Astrocyte of the spinal cord (primary cell): ENCODE measurements at regions not wholly inside any gene's neighbourhood (a gene's known extent, or its start where the extent isn't known, plus 50 kb on each side); places are given as distances from the start of the nearest gene placed in this dataset.

Source experiments
- DNase-seq: peaks from one replicate; pipeline ENCODE4 v3.0.0; 2011; ENCODE audit warnings: low read depth, low spot score
- H3K4me3 ChIP-seq: 2 replicates; pipeline ENCODE4 v1.5.1; 2011; ENCODE audit warnings: low read depth, mild to moderate bottlenecking, low read length, moderate library complexity
- in situ Hi-C: cut with HindIII; loops from 2 replicates; pipeline ENCODE4 v1.10.0; 2017; ENCODE audit warnings: low sequenced_read_pairs
- TF ChIP-seq, protein P1 (sequence below): IDR thresholded peaks from 2 replicates; pipeline ENCODE4 v1.5.1; 2012; ENCODE audit warnings: low read depth, mild to moderate bottlenecking, low read length, inconsistent platforms

DNA sequence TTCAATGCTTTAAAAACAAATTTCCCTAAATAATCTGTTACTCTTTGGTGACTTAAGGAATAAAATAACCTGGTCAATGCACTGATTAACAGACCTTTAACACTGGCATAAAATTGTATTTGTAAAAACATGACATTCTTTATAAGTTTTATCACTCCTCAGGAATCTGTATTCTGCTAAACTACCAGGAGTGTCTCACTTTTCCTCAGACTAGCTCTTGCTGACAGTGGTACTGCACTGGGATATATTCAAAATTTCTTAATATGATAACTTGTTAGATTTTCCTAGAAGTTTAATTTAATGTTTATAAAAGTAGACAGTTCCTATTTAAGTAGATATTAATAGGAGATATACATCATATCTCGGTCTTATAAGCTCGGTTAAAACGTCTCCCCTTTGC is 363.4 kb upstream of the ARHGEF26 start:
- in situ Hi-C loops = no loop called here
- DNase-seq = no peak
- no peak overlapping the region for H3K4me3 ChIP-seq
- TF ChIP-seq, protein P1, sequence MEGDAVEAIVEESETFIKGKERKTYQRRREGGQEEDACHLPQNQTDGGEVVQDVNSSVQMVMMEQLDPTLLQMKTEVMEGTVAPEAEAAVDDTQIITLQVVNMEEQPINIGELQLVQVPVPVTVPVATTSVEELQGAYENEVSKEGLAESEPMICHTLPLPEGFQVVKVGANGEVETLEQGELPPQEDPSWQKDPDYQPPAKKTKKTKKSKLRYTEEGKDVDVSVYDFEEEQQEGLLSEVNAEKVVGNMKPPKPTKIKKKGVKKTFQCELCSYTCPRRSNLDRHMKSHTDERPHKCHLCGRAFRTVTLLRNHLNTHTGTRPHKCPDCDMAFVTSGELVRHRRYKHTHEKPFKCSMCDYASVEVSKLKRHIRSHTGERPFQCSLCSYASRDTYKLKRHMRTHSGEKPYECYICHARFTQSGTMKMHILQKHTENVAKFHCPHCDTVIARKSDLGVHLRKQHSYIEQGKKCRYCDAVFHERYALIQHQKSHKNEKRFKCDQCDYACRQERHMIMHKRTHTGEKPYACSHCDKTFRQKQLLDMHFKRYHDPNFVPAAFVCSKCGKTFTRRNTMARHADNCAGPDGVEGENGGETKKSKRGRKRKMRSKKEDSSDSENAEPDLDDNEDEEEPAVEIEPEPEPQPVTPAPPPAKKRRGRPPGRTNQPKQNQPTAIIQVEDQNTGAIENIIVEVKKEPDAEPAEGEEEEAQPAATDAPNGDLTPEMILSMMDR = no peak

DNA sequence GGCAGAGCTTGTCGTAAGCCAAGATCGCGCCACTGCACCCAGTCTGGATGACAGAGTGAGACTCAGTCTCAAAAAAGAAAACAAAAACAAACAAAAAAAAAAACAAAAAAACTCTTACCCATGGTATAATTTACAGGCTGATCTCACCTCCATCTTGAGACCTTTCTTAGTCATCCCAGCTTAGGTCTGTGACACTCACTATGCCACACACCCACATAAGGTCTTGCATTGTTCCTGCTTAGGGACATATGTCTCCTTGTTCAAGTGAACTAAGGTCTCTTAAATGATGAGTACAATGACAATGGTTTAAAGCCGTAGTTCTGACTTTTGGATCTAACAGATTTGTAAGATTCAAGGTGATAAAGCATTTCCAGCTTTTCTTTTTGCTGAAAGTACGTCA is 360.2 kb upstream of the ARHGEF26 start:
- TF ChIP-seq, protein P1 = no peak
- H3K4me3 ChIP-seq = no peak overlapping the region
- in situ Hi-C loops = no loop called here
- DNase-seq = no peak

DNA sequence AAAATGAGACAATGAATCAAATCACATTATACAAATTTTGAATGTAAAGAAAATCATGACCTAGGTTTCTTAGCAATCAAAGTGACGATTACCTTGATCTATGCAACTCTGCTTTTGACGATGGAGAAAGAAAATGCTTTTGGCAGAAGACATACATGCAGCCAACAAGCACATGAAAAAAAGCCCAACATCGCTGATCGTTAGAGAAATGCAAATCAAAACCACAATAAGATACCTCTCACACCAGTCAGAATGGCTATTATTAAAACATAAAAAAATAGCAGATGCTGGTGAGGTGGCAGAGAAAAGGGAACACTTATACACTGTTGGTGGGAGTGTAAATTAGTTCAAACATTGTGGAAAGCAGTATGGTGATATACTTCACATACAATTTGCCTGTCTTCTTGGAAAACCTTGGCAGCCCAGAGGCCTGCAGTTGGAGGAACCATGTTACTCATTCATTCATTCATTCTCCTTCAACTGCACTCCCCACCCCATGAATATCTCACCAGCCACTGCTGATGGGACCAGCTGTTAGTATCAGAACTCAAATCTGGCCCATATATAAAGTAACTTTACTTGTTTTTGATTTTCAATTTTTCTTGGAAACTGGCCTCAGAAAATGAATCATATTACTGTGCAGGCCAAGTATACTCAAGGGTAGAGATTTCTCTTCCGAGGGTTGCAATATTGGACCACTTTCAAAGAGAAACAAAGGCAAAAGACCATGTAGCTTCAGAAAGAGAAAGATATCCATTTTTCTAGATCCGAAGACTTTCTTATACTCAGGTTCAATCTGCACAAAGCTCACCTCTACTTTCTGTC is 358.6 kb upstream of the ARHGEF26 start:
- no peak for DNase-seq
- H3K4me3 ChIP-seq = no peak overlapping the region
- in situ Hi-C loops = no loop called here
- TF ChIP-seq, protein P1 = no peak

DNA sequence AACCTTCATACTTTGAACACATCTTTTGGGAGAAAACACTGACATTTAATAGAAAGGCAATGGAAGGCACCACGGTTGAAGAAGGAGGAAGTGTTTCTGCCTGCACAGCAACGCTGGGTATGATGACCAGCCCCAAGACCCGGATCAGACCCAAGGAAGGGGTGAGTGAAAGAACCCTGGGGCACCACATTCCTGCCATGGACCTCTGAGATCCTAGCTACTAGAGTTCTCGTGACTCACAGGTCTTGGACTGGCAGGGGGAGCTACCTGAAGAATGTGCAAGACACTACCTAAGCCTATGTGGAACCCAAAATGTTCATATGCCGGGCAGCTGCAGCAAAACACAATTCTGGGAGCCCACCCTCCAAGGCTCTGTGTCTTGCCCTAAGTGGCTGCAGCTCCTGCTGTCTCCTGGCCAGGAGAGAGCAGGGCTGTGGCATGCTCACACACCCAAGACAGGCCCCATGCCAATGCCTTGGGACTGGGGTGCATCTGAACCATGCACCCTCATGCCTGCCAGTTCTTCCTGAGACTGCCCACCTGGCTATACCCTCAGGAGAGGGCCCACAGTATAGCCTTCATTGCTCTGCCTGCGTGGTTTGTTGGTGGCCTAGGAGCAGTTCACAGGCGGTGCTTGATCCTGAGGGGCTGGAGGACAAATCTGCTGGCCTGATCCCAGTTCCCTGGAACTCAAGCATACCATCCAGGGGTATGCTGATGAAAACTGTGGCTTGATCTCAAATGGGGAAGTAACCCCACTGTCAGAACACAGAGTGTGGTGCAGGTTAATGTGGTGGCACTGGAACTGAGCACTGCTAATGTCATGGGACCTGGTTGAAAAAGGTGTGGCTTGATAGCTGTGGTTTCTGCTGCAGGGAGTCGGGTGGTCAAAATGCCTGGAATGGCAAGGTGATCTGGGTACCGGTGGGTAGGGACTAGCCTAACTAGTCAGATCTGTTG is 353.3 kb upstream of the ARHGEF26 start:
- in situ Hi-C loops = no loop called here
- no peak overlapping the region for H3K4me3 ChIP-seq
- DNase-seq = no peak
- TF ChIP-seq, protein P1 = no peak

DNA sequence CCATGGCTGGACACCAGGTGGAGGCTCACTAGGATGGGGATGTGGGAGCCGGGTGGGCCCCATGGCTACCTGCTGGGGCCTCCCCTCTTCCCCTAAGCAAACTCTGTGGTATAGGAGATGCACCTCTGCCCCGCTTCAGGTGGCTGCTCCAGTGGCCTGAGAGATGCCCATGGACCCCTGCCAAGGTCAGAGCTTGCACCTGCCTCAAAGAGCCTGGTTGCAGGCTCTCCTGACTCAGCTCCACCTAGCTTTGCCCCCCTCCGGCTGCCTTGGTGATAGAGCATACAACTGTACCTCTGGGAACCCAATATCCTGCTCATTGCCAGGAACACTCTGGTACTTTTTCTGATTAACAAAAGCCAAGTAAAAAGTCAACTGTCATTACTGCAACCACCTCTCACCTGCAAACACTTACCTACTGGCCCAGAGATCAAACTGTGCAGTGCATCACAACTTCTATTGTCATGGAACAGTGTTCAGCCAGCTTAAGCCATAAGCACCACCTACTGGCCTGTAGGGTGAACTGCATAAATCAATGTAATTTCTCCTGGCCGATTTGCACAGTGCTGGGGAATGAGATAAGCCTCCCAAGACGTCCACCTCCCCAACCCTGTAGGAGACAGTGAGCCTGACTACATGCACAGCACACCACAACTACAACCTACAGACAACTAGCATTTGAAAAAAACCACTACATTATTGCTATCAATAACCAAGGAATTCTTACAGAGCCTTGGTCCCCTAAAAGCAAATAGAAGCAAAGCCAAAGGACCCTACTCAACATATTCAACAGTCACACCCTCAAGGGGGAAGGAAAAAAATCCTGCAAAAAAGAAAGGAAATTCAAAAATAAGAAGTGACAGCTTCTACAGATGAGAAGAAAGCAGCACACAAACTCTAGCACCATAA is 352.4 kb upstream of the ARHGEF26 start:
- in situ Hi-C loops = no loop called here
- DNase-seq = peak; percentile 62
- no peak overlapping the region for H3K4me3 ChIP-seq
- TF ChIP-seq, protein P1 = peak; percentile 85

DNA sequence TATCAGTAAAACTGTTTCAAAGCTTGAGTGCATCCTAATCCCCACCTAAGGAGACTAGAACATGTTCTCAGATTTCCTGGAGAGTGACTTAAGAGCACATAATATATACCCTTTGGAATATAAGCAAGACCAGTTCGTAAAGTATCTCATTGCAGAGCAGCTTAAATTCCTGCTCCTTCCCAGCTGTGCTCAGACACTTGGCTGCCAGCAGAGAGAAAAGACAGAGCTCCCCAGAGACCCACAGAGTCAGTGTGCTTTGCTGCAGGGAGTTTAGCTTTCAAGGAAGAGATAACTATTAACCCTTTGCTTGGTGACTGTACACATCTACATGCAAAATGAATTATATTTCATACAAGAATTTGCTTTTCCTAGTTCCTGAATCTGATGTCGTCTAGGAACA is 338.1 kb upstream of the ARHGEF26 start:
- in situ Hi-C loops = no loop called here
- DNase-seq = no peak
- TF ChIP-seq, protein P1 = no peak
- H3K4me3 ChIP-seq = no peak overlapping the region
